HepG2 (cell line): ENCODE measurements at regions not wholly inside any gene's neighbourhood (a gene's known extent, or its start where the extent isn't known, plus 50 kb on each side); places are given as distances from the start of the nearest gene placed in this dataset.

Experiments
- ATAC-seq: fragments of 200-7000 bp; cut with Tn5 transposase; 3 replicates; pipeline ENCODE4 v1.9.1; 2020; ENCODE audit warnings: mild to moderate bottlenecking, moderate library complexity
- BruUV-seq: library from RNA; stranded (reverse); fragments of 400-500 nt; replicated peaks from 2 replicates; lab custom pipeline; 2021; lab: Mats Ljungman, UMichigan
- CTCF ChIA-PET: fragments of 300-600 bp; formaldehyde crosslinking; extraction: SDS; loops from one replicate; lab custom pipeline; 2021; ENCODE audit warnings: low total read pairs, inconsistent platforms, low intra/inter-chr PET ratio; lab: Yijun Ruan, JAX
- POLR2A ChIA-PET: fragments of 350-600 bp; sonication (Branson Sonifier 250); formaldehyde crosslinking; loops from one replicate; lab custom pipeline; 2020; ENCODE audit warnings: antibody characterized with exemption, inconsistent platforms; lab: Yijun Ruan, JAX
- DNase-seq: peaks from one replicate; pipeline ENCODE4 v3.0.0-alpha.2; 2015; ENCODE audit warnings: low spot score
- FAIRE-seq: peaks from 3 replicates; lab custom pipeline; 2011; peaks lifted over from hg19 to GRCh38; lab: Jason Lieb, UNC
- H2AFZ ChIP-seq: one replicate; pipeline ENCODE4 v1.6.1; 2011; ENCODE audit warnings: low read length, inconsistent platforms
- H3K27ac ChIP-seq: fragments of 300-600 bp; 3 replicates; pipeline ENCODE4 v1.8.0; 2011; ENCODE audit warnings: mixed run types, mild to moderate bottlenecking, mixed read lengths, low read length, inconsistent platforms; ENCODE audit not compliant: insufficient read depth; ENCODE audit errors: extremely low read length
- H3K27me3 ChIP-seq, 2 experiments: fragments of 200-600 bp in 1 of 2; 2 replicates in 1 of 2; 3 replicates in 1 of 2; pipeline versions ENCODE4 v1.6.0 to v1.8.0; 2011; ENCODE audit warnings: low read length in 2 of 2, mild to moderate bottlenecking in 2 of 2, moderate library complexity in 2 of 2, inconsistent platforms in 1 of 2; ENCODE audit not compliant: insufficient read depth in 2 of 2, control insufficient read depth in 1 of 2
- H3K36me3 ChIP-seq, 2 experiments: fragments of 200-600 bp in 1 of 2; replicated peaks in 1 of 2; 2 replicates in 1 of 2; 3 replicates in 1 of 2; pipeline versions ENCODE4 v1.5.1 to v1.8.0; 2011; ENCODE audit warnings: low read length in 2 of 2, inconsistent platforms in 1 of 2; ENCODE audit not compliant: insufficient read depth in 2 of 2, control insufficient read depth in 1 of 2
- H3K4me1 ChIP-seq: 2 replicates; pipeline ENCODE4 v1.5.1; 2012; ENCODE audit warnings: low read length, inconsistent platforms; ENCODE audit not compliant: insufficient read depth
- H3K4me2 ChIP-seq: 2 replicates; pipeline ENCODE4 v1.6.0; 2011; ENCODE audit warnings: low read depth, low read length, inconsistent platforms
- H3K4me3 ChIP-seq, 3 experiments: fragments of 200-600 bp in 1 of 3; sonication (generic), shearing (Covaris generic) in 1 of 3; replicated peaks in 1 of 3; 2 replicates each; pipeline ENCODE4 v1.5.1; 2011 to 2016; ENCODE audit warnings: low read length in 3 of 3, inconsistent platforms in 2 of 3, low read depth in 2 of 3, mild to moderate bottlenecking in 2 of 3, control low read depth in 1 of 3, mixed read lengths in 1 of 3; ENCODE audit not compliant: insufficient read depth in 1 of 3
- H3K79me2 ChIP-seq: one replicate; pipeline ENCODE4 v1.6.1; 2011; ENCODE audit warnings: low read length, inconsistent platforms; ENCODE audit not compliant: insufficient read depth
- H3K9ac ChIP-seq: 2 replicates; pipeline ENCODE4 v1.6.0; 2011; ENCODE audit warnings: mild to moderate bottlenecking, low read depth, low read length, inconsistent platforms; ENCODE audit not compliant: insufficient read depth
- H3K9me3 ChIP-seq: 2 replicates; pipeline ENCODE4 v1.5.1; 2012; ENCODE audit warnings: mild to moderate bottlenecking, low read length
- H4K20me1 ChIP-seq: 2 replicates; pipeline ENCODE4 v1.6.0; 2011; ENCODE audit warnings: inconsistent platforms, mild to moderate bottlenecking, low read length, moderate library complexity; ENCODE audit not compliant: insufficient read depth
- DMTF1 ChIP-seq: sonication (generic); formaldehyde crosslinking; IDR thresholded peaks from 2 replicates; pipeline ENCODE4 v1.4.0; 2020; ENCODE audit warnings: mild to moderate bottlenecking, missing genetic modification reagents
- MAFF ChIP-seq: IDR thresholded peaks from 2 replicates; pipeline ENCODE4 v1.6.1; 2011; ENCODE audit warnings: low read depth, low read length, improper control_type of control experiment
- MAFK ChIP-seq, 2 experiments: IDR thresholded peaks in 1 of 2; conservative IDR thresholded peaks in 1 of 2; 2 replicates each; pipeline ENCODE4 v1.6.1; 2011; ENCODE audit warnings: improper control_type of control experiment in 2 of 2, low read length in 2 of 2
- NKX3-1 ChIP-seq: sonication (generic); formaldehyde crosslinking; IDR thresholded peaks from 2 replicates; pipeline ENCODE4 v1.5.0; 2020; ENCODE audit warnings: missing genetic modification reagents
- ZMYM2 ChIP-seq: sonication (generic); formaldehyde crosslinking; IDR thresholded peaks from 2 replicates; pipeline ENCODE4 v1.8.0; 2022; ENCODE audit warnings: mild to moderate bottlenecking, missing genetic modification reagents
- ZNF335 ChIP-seq: sonication (generic); formaldehyde crosslinking; IDR thresholded peaks from 2 replicates; pipeline ENCODE4 v1.4.0; 2020; ENCODE audit warnings: missing genetic modification reagents
- ZNF546 ChIP-seq: sonication (generic); formaldehyde crosslinking; conservative IDR thresholded peaks from 2 replicates; pipeline ENCODE4 v1.8.1; 2023; ENCODE audit warnings: mild to moderate bottlenecking, missing genetic modification reagents
- ZNF589 ChIP-seq: sonication (generic); formaldehyde crosslinking; conservative IDR thresholded peaks from 2 replicates; pipeline ENCODE4 v1.8.0; 2022; ENCODE audit warnings: mild to moderate bottlenecking, moderate library complexity, missing genetic modification reagents
- ZNF780A ChIP-seq: sonication (generic); formaldehyde crosslinking; IDR thresholded peaks from 2 replicates; pipeline ENCODE4 v1.8.0; 2022; ENCODE audit warnings: mild to moderate bottlenecking, missing genetic modification reagents, moderate library complexity
- WGBS: methylation state at CpG from one replicate; pipeline ENCODE4 v1.1.6; 2017; ENCODE audit warnings: low lambda C conversion rate; 5-methylcytosine and 5-hydroxymethylcytosine counted together
- in situ Hi-C: cut with HindIII; loops from 2 replicates; pipeline ENCODE4 v1.10.0; 2017; ENCODE audit warnings: low pct_unique_long_range_greater_than_20kb; ENCODE audit not compliant: extremely low pct_ligation_motif_present
- intact Hi-C: fragments of 100-400 bp; cut with micrococcal nuclease; formaldehyde crosslinking; loops from one replicate; pipeline ENCODE4 v1.10.0; 2022; ENCODE audit not compliant: unreplicated experiment

GRCh38 chr16:62620275-62620674 lies 584.0 kb upstream of the CDH8 start (continued):
- TF ChIP-seq DMTF1 (CRISPR knock-in tag) (no peak), ZMYM2 (CRISPR knock-in tag) (no peak), ZNF546 (CRISPR knock-in tag) (no peak), ZNF335 (CRISPR knock-in tag) (no peak)

GRCh38 chr16:62615526-62615925 lies 579.3 kb upstream of the CDH8 start:
- WGBS = 2% methylated on average over 2 of the region's 2 CpGs
- no peaks in the 10 kb centered on the region for H3K79me2 ChIP-seq
- ChIA-PET POLR2A (no interaction called here), CTCF (no interaction called here)
- no TSS peak for BruUV-seq
- TF ChIP-seq ZNF780A (CRISPR knock-in tag) (no peak), NKX3-1 (no peak), MAFF (peak; percentile 78), MAFK (conservative IDR thresholded peaks at IDR 0.05 in 1 of 2, IDR thresholded peaks at IDR 0.05 in 1 of 2; ENCODE audit: low read length in 2 of 2) (peak; percentile 76 to 87), ZNF589 (CRISPR knock-in tag) (no peak)
- no peaks in the 10 kb centered on the region for H4K20me1 ChIP-seq
- no peak overlapping the region for H3K4me3 ChIP-seq
- H3K36me3 ChIP-seq = no peaks in the 10 kb centered on the region
- no peak for FAIRE-seq
- H3K4me2 ChIP-seq = no peak overlapping the region
- H3K27ac ChIP-seq = no peak overlapping the region
- intact Hi-C loops (no loop called here), in situ Hi-C loops (no loop called here)
- no peaks in the 10 kb centered on the region for H3K4me1 ChIP-seq
- H3K9me3 ChIP-seq = peaks cover 82% of the 10 kb centered on the region
- H2AFZ ChIP-seq = no peak overlapping the region
- no peaks in the 10 kb centered on the region for H3K27me3 ChIP-seq
- ATAC-seq = no peak
- no peak for DNase-seq
- no peak overlapping the region for H3K9ac ChIP-seq
